Activated CD4-positive, alpha-beta T cell treated with anti-CD3 and anti-CD28 coated beads, Interleukin-2, amount 10 ng/mL, durations not matched to agents 7 days and 5 days (primary cell): ENCODE measurements at regions not wholly inside any gene's neighbourhood (a gene's known extent, or its start where the extent isn't known, plus 50 kb on each side); places are given as distances from the start of the nearest gene placed in this dataset.
"Not testable (repeated sequence)": the region's sequence is repeated elsewhere in the genome, so short reads cannot be mapped to it uniquely, and the experiment has no call there.

Experiments
- CTCF ChIA-PET: fragments of 350-600 bp; sonication (Branson Sonifier 250); formaldehyde crosslinking; loops from one replicate; lab custom pipeline; 2021; ENCODE audit warnings: antibody characterized with exemption; lab: Charles Lee
- POLR2A ChIA-PET: fragments of 350-600 bp; sonication (Branson Sonifier 250); formaldehyde crosslinking; loops from one replicate; lab custom pipeline; 2021; ENCODE audit warnings: antibody characterized with exemption; lab: Charles Lee
- DNase-seq: peaks from one replicate; pipeline ENCODE4 v3.0.0-alpha.2; 2020
- H3K27ac Mint-ChIP-seq: one replicate; pipeline ENCODE4 v1.8.0; 2021; ENCODE audit warnings: mild to moderate bottlenecking, moderate library complexity, mixed read lengths
- H3K27me3 Mint-ChIP-seq: one replicate; pipeline ENCODE4 v1.8.0; 2021; ENCODE audit warnings: mixed read lengths
- H3K36me3 Mint-ChIP-seq: one replicate; pipeline ENCODE4 v1.8.0; 2021; ENCODE audit warnings: low read depth, mixed read lengths
- H3K4me1 Mint-ChIP-seq: one replicate; pipeline ENCODE4 v1.8.0; 2021; ENCODE audit warnings: mixed read lengths
- H3K4me3 Mint-ChIP-seq: one replicate; pipeline ENCODE4 v1.8.0; 2021; ENCODE audit warnings: mild to moderate bottlenecking, moderate library complexity, mixed read lengths
- H3K9me3 Mint-ChIP-seq: one replicate; pipeline ENCODE4 v1.8.0; 2021; ENCODE audit warnings: mixed read lengths

DNA sequence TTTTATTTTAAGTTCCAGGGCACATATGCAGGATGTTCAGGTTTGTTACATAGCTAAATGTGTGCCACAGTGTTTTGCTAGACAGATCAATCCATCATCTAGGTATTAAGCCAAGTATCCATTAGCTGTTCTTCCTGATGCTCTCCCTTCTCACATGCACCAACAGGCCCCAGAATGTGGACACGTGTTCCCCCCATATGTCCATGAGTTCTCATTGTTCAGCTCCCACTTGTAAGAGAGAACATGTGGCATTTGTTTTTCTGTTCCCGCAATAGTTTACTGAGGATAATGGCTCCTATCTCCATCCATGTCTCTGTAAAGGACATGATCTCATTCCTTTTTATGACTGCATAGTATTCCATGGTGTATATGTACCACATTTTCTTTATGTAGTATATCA, 374.8 kb upstream of the FAT1 start:
- no peaks in the 10 kb centered on the region for H3K27me3 Mint-ChIP-seq
- ChIA-PET POLR2A (no interaction called here), CTCF (no interaction called here)
- H3K36me3 Mint-ChIP-seq = no peaks in the 10 kb centered on the region
- peaks cover 9% of the 10 kb centered on the region for H3K9me3 Mint-ChIP-seq
- no peaks in the 10 kb centered on the region for H3K4me1 Mint-ChIP-seq
- H3K4me3 Mint-ChIP-seq = no peak overlapping the region
- H3K27ac Mint-ChIP-seq = no peak overlapping the region
- DNase-seq = no peak

DNA sequence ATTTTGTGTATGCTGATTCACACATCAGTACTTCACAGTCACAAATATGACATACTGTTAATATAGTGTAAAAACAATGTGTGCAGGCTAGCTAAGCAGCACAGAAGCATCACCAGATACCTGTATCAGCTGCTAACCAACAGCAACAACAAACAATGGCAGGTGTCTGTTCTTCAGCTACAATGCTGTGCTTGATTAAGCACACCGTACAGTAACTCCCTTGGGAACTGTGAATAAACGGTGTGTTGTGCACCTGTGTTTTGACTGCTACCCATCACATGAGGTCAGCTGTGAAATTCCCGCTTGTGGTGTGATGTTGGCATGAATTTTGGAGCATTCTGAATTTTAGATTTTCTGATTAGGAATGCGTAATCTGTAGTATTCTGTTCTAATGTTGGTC, 379.7 kb upstream of the FAT1 start:
- H3K27me3 Mint-ChIP-seq = no peaks in the 10 kb centered on the region
- no peak for DNase-seq
- ChIA-PET CTCF (no interaction called here), POLR2A (no interaction called here)
- no peaks in the 10 kb centered on the region for H3K4me1 Mint-ChIP-seq
- H3K36me3 Mint-ChIP-seq = no peaks in the 10 kb centered on the region
- no peak overlapping the region for H3K27ac Mint-ChIP-seq
- H3K4me3 Mint-ChIP-seq = no peak overlapping the region
- peaks cover 3% of the 10 kb centered on the region for H3K9me3 Mint-ChIP-seq

DNA sequence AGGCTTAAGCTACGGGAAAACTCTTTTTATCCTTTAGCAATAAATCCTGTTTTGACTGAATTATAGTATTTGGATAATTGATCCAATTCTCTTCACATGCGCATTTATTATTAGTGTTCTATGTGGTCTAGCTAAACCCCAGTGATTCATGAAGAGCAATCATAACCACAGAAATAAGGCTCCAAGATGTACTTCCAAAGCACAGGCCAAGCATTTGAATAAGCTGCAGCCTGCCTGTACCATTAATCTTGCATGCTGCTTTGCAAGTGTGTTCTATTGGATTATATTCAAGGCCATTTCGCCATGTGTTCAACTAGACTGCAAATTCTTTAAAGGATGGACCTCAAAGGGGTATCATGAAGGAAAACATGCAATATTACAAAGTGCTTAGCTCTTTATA, 385.2 kb upstream of the FAT1 start:
- Mint-ChIP-seq H3K27me3 (no peaks in the 10 kb centered on the region), H3K9me3 (peaks cover 4% of the 10 kb centered on the region), H3K27ac (no peak overlapping the region), H3K4me1 (no peaks in the 10 kb centered on the region), H3K36me3 (no peaks in the 10 kb centered on the region), H3K4me3 (no peak overlapping the region)
- DNase-seq = no peak
- CTCF ChIA-PET = no interaction called here
- POLR2A ChIA-PET = no interaction called here

DNA sequence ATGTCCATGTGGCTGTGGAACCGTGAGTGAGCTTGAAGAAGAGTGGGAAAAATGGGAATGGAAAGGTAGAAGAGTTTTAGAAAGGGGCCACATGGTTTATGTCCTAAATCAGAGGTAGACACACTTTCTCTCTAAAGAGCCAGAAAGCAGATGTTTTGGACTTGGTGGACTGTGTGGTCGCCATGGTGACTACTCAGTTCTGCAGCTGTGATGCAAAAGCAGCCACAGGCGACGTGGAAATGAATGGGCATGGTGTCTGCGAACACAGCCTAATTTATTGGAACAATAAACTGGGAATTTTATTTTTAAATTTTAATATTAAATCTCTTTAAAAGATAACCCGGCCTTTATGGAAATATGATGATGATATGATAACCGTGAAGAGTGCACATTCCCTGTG, 386.0 kb upstream of the FAT1 start:
- Mint-ChIP-seq H3K27me3 (no peaks in the 10 kb centered on the region), H3K4me1 (no peaks in the 10 kb centered on the region), H3K36me3 (no peaks in the 10 kb centered on the region), H3K27ac (no peak overlapping the region), H3K4me3 (no peak overlapping the region), H3K9me3 (peaks cover 4% of the 10 kb centered on the region)
- CTCF ChIA-PET = no interaction called here
- POLR2A ChIA-PET = no interaction called here
- DNase-seq = no peak

DNA sequence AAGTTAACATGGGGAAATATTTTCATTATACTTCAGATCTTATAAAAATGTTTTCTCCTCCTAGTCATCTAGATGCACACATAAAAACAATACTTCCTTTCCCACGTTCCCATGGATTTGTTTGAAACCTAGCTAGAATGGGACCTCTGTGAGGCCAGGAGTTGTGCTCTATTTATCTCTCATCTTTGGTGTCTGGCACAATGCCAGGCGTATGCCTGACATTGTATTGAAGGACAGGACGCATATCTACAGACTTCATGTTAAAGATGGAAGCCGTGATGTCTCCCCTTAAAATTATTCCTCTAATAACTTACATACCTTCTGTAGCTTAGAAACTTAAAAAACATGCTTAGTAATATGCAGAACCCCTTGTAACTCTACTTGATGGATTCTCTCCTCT, 394.5 kb upstream of the FAT1 start:
- no peaks in the 10 kb centered on the region for H3K27me3 Mint-ChIP-seq
- H3K36me3 Mint-ChIP-seq = no peaks in the 10 kb centered on the region
- no peak overlapping the region for H3K27ac Mint-ChIP-seq
- H3K9me3 Mint-ChIP-seq = peaks cover 7% of the 10 kb centered on the region
- DNase-seq = no peak
- POLR2A ChIA-PET = no interaction called here
- no peaks in the 10 kb centered on the region for H3K4me1 Mint-ChIP-seq
- H3K4me3 Mint-ChIP-seq = no peak overlapping the region
- CTCF ChIA-PET = no interaction called here

DNA sequence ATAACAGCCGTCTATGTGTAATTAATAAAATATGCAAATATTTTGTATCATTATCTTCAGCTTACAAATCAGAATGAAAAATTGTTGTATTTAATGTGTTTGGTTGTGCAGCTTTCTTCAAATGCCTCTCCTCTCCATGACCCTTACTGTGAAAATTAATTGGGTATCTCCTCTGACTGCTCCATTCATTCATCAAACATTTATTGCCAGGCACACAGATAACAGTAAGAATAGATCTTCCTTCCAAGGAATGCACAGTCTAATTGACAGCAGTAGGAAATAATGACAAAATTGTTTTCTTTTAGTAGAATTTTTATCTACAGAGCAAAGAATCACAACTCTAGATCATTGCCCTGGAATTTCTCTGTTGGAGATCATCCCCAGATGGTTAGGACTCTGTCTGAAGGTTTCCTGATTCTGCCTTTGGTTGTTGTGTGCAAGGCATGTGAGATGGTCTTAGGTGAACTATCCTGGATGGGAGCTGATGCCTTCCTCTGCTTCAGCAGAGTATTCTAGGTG, 395.0 kb upstream of the FAT1 start:
- no peak overlapping the region for H3K4me3 Mint-ChIP-seq
- ChIA-PET CTCF (no interaction called here), POLR2A (no interaction called here)
- no peak overlapping the region for H3K27ac Mint-ChIP-seq
- H3K4me1 Mint-ChIP-seq = no peaks in the 10 kb centered on the region
- H3K27me3 Mint-ChIP-seq = no peaks in the 10 kb centered on the region
- DNase-seq = no peak
- H3K9me3 Mint-ChIP-seq = peaks cover 6% of the 10 kb centered on the region
- H3K36me3 Mint-ChIP-seq = no peaks in the 10 kb centered on the region

DNA sequence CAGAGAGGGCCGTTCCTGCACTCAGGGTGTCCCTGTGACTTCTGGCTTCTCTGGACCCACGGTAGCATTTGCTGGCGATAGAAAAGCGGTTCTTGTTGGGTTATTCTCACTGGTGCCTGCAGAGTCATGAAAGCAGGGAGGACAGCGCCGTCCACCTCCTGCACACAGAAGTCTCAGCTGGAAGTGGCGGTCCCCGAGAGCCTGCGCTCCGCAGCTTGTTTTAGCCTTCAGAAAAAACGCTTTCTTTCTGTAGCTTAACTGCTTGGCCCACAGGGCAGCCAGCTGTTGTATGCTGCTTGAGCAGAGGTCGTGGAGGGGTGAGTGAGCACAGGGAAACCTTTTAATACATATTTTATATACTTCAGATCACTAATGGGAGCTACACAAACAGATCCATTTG, 400.7 kb upstream of the FAT1 start:
- Mint-ChIP-seq H3K36me3 (no peaks in the 10 kb centered on the region), H3K27me3 (no peaks in the 10 kb centered on the region), H3K27ac (no peak overlapping the region), H3K9me3 (peaks cover 9% of the 10 kb centered on the region), H3K4me3 (no peak overlapping the region), H3K4me1 (no peaks in the 10 kb centered on the region)
- no peak for DNase-seq
- ChIA-PET CTCF (interaction anchor here (1.2 kb wide), 1 partner anchor 9 kb away, joined by 3 read pairs; no protein-coding TSS in a partner anchor), POLR2A (no interaction called here)

DNA sequence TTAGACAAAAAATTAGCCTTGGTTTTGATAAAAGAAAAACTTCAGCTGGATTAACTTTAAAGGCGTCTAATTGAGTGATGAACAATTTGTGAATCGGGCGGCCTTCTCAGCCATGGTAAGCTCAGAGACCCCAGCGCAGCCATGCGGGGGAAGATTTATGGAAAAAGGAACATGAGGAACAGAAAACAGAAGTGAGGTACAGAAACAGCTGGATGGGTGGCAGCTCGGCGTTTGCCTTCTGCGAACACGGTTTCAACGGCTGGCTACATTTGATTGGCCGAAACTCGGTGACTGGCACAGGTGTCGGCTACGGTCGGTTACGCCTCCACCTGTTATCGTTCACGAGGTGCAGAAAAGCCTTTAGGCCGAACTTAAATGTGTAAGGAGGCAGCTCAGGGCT, 401.4 kb upstream of the FAT1 start:
- no peaks in the 10 kb centered on the region for H3K27me3 Mint-ChIP-seq
- H3K4me3 Mint-ChIP-seq = no peak overlapping the region
- no peak for DNase-seq
- ChIA-PET CTCF (interaction anchor here (1.2 kb wide), 1 partner anchor 10 kb away, joined by 3 read pairs; no protein-coding TSS in a partner anchor), POLR2A (no interaction called here)
- H3K4me1 Mint-ChIP-seq = no peaks in the 10 kb centered on the region
- no peaks in the 10 kb centered on the region for H3K36me3 Mint-ChIP-seq
- H3K9me3 Mint-ChIP-seq = peaks cover 9% of the 10 kb centered on the region
- H3K27ac Mint-ChIP-seq = no peak overlapping the region

DNA sequence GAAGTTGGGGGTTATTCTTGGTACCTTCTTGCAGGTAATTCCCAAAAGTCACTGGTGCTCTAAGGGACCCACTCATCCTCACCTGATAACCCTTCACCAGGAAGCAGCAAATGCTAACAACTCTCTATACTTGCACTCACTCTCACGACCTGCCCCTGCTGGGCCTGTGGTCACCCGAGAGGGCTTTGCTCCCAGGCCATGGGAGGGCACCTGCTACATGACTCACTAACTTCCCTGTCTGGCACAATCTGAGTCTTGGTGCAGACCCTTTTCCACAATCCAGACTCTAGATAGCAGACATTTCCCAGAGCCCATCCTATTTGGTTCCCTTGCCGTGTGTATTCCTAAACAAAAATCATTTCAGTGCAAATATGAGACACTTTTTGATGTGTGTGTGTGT, 403.8 kb upstream of the FAT1 start:
- Mint-ChIP-seq H3K27me3 (no peaks in the 10 kb centered on the region), H3K36me3 (no peaks in the 10 kb centered on the region), H3K9me3 (peaks cover 9% of the 10 kb centered on the region), H3K27ac (no peak overlapping the region), H3K4me1 (no peaks in the 10 kb centered on the region), H3K4me3 (no peak overlapping the region)
- no peak for DNase-seq
- ChIA-PET CTCF (no interaction called here), POLR2A (no interaction called here)

DNA sequence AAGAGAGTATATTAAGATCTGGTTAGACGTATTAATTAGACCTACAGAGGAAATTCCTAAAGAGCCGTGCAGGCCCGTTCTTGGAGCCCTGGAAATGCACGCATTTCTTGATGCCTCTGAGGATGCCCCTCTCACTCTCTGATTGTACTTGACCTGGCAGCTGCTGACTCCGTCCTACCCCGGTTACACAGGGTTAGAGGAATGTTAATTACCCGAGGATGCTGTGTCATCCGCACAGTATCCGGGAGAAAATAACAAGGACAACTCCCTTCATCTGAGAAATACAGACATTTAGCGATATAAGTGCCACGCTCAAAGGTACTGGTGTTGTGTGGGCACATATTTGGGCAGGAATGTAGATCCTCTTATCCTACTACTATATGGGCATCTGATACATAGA, 404.6 kb upstream of the FAT1 start:
- POLR2A ChIA-PET = no interaction called here
- H3K27ac Mint-ChIP-seq = no peak overlapping the region
- no peaks in the 10 kb centered on the region for H3K36me3 Mint-ChIP-seq
- H3K4me3 Mint-ChIP-seq = no peak overlapping the region
- DNase-seq = no peak
- no peaks in the 10 kb centered on the region for H3K4me1 Mint-ChIP-seq
- CTCF ChIA-PET = no interaction called here
- no peaks in the 10 kb centered on the region for H3K27me3 Mint-ChIP-seq
- peaks cover 6% of the 10 kb centered on the region for H3K9me3 Mint-ChIP-seq

DNA sequence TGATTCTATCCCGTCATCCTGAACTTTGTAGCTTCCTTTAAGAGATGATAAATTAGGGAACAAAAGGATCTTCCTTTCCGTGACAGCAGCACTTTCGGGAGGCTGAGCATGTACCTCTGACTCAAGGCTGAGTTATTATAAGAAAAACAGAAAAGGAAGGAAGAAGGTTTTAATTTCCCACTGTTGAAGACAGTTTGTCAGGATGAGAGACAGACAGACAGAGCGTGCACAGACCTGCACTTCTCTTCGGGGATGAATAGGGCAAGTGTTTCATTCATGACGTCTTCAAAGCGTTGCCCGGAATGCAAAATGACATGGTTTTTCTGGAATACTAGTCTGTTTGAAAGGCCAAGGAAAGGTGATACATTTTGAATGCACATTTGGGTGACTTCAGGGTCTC, 405.3 kb upstream of the FAT1 start:
- CTCF ChIA-PET = no interaction called here
- Mint-ChIP-seq H3K9me3 (peaks cover 2% of the 10 kb centered on the region), H3K4me1 (no peaks in the 10 kb centered on the region), H3K4me3 (no peak overlapping the region), H3K27me3 (no peaks in the 10 kb centered on the region), H3K36me3 (no peaks in the 10 kb centered on the region), H3K27ac (no peak overlapping the region)
- DNase-seq = no peak
- POLR2A ChIA-PET = no interaction called here

DNA sequence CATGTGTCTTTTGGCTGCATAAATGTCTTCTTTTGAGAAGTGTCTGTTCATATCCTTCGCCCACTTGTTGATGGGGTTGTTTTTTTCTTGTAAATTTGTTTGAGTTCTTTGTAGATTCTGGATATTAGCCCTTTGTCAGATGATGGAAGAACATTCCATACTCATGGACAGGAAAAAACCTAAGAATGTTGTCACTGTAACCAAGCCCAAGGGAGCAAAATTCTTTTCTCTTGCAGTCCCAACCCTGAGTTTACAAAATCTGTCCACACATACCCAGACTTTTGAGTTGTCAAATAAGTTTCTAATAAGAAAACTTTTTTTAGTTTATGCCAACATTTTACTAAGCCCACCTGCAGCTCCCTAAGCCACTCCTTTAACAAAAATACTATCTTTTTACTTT, 408.2 kb upstream of the FAT1 start:
- H3K27ac Mint-ChIP-seq, CTCF ChIA-PET, DNase-seq, H3K4me3 Mint-ChIP-seq, H3K27me3 Mint-ChIP-seq, POLR2A ChIA-PET, H3K36me3 Mint-ChIP-seq, H3K4me1 Mint-ChIP-seq, H3K9me3 Mint-ChIP-seq: not testable (repeated sequence)

DNA sequence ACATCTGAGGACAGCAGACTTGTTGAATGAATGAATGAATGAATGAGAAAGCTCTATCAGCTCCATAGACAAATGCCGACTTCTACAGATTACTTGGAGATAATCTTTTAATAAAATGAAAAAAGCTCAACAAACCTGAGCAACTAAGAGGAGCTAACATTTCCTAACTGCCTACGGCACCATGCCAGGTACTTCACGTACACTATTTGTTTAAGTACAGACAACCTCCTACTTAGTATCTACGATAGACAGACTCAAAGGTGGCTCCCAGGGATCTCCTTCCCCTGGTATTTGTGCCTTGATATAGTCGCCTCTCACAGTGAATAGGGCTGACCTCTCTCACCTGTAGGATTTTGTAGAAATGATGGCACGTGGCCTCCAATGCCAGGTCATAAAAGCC, 412.2 kb upstream of the FAT1 start:
- ChIA-PET CTCF (interaction anchor here (0.5 kb wide), 1 partner anchor 36 kb away, joined by 3 read pairs; no protein-coding TSS in a partner anchor), POLR2A (no interaction called here)

DNA sequence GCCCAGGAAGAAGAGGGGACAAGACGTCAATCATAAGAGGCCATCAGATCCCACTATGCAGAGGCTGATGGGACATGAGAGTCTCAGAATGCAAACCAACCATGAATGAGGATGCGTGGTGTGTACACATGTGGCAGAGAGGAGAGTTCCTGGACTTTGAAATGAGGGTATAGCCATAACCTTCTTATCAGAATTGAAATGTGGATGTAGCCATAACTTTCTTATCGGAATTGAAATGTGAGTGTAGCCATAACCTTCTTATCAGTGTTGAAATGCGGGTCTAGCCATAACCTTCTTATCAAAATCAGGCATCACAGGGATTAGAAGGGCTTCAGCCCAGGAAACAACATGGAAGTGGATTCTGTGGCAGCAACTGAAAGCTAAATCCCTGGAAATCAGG, 415.5 kb upstream of the FAT1 start:
- no peak for DNase-seq
- POLR2A ChIA-PET = no interaction called here
- no peak overlapping the region for H3K4me3 Mint-ChIP-seq
- CTCF ChIA-PET = no interaction called here
- H3K36me3 Mint-ChIP-seq = no peaks in the 10 kb centered on the region
- H3K27ac Mint-ChIP-seq = no peak overlapping the region
- H3K9me3 Mint-ChIP-seq = peaks cover 7% of the 10 kb centered on the region
- H3K4me1 Mint-ChIP-seq = no peaks in the 10 kb centered on the region
- H3K27me3 Mint-ChIP-seq = no peaks in the 10 kb centered on the region

More for the DNA sequence above, 412.2 kb upstream of the FAT1 start:
- no peak overlapping the region for H3K4me3 Mint-ChIP-seq
- H3K27ac Mint-ChIP-seq = no peak overlapping the region
- H3K9me3 Mint-ChIP-seq = peaks cover 7% of the 10 kb centered on the region
- H3K36me3 Mint-ChIP-seq = no peaks in the 10 kb centered on the region
- DNase-seq = no peak
- H3K27me3 Mint-ChIP-seq = no peaks in the 10 kb centered on the region
- H3K4me1 Mint-ChIP-seq = no peaks in the 10 kb centered on the region
